ENCODE measurements at regions not wholly inside any gene's neighbourhood (a gene's known extent, or its start where the extent isn't known, plus 50 kb on each side); places are given as distances from the start of the nearest gene placed in this dataset.

DNA sequence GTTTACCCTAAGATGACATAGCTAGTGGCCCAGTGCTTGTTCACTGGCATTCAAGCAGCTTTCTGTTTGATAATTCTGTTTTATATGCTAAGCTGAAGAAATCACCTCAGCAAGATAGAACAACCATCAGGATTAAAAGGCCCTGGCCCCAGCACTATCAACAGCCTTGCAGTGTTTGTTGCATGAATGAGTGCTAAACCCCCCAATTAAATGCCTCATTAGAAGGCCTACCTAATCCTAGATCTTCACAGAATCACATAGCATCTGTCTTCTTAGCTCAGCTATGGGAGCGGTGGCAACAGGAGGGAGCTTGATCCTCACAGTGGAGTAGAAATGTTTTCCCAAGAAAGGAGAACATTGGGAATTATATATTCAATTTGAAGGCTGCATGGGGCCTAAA is 194.1 kb upstream of the HNMT start:
- no peak for DNase-seq (ENCODE audit: low read depth)
- TF ChIP-seq, protein P1, sequence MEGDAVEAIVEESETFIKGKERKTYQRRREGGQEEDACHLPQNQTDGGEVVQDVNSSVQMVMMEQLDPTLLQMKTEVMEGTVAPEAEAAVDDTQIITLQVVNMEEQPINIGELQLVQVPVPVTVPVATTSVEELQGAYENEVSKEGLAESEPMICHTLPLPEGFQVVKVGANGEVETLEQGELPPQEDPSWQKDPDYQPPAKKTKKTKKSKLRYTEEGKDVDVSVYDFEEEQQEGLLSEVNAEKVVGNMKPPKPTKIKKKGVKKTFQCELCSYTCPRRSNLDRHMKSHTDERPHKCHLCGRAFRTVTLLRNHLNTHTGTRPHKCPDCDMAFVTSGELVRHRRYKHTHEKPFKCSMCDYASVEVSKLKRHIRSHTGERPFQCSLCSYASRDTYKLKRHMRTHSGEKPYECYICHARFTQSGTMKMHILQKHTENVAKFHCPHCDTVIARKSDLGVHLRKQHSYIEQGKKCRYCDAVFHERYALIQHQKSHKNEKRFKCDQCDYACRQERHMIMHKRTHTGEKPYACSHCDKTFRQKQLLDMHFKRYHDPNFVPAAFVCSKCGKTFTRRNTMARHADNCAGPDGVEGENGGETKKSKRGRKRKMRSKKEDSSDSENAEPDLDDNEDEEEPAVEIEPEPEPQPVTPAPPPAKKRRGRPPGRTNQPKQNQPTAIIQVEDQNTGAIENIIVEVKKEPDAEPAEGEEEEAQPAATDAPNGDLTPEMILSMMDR (conservative IDR thresholded peaks at IDR 0.05; ENCODE audit: control insufficient read depth, insufficient read depth, low read depth, low read length) = no peak

DNA sequence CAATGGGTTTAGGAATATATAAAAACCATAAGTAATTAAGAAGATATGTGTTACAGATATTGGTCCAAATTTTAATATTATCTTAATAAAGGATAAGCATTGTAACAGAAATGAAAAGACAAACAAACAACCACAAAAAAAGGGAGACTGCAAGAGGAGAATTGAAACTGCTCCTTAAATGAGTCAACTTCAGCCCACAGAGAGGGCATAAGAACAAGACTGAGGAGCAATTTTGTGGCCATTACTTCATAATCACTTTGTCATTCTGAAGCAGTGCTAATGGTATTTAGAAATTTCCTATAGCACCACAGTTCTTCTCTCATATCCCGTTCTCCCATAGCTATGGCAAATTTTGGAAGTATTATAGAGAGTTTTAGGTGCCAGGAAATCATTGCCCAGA is 193.2 kb upstream of the HNMT start:
- no peak for DNase-seq (ENCODE audit: low read depth)
- TF ChIP-seq, protein P1 (conservative IDR thresholded peaks at IDR 0.05; ENCODE audit: control insufficient read depth, insufficient read depth, low read depth, low read length) = no peak
- H3K4me3 ChIP-seq (ENCODE audit: control insufficient read depth, low read depth, low read length) = no peak overlapping the region

More for the DNA sequence above, 194.1 kb upstream of the HNMT start:
- H3K4me3 ChIP-seq (ENCODE audit: control insufficient read depth, low read depth, low read length) = no peak overlapping the region

DNA sequence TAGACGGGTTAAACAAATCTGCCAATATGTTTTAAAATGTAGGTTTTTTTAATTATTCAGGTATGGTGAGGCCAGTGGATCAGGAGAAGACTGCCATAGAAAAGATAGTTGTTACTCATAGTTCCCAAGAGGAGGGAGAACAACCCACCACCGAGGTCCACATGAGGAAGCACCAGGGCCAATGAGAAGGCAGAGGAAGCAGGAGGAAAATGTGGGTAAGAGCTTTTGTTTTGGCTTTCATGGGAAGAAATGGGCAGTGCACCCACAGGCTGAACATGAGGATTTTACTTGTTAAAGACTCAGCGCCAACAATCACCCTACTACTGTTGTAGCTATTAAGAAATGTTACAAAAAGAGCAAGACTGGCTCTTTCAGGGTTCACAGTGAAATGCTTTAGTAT is 191.8 kb upstream of the HNMT start:
- no peak overlapping the region for H3K4me3 ChIP-seq (ENCODE audit: control insufficient read depth, low read depth, low read length)
- no peak for DNase-seq (ENCODE audit: low read depth)
- TF ChIP-seq, protein P1 (conservative IDR thresholded peaks at IDR 0.05; ENCODE audit: control insufficient read depth, insufficient read depth, low read depth, low read length) = no peak

DNA sequence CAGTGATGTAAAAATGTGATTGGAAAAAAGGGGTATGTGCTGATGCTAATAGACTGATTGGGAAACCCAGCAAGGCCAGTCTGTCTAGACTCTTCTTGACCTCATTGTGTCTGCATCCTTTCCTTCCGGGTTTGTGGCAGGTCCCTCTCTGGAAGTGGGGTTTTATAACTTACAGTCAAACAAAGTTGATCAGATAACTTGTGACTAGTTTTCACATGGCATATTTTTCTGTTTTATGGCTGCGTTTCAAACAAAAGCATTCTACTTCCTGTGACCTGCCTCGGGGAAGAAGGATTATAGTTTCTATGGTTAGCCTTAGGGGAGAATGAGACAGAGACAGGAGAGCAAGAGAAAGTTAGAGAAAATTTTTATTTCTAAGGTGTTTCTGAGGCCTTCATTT is 188.7 kb upstream of the HNMT start:
- H3K4me3 ChIP-seq (ENCODE audit: control insufficient read depth, low read depth, low read length) = no peak overlapping the region
- DNase-seq (ENCODE audit: low read depth) = no peak
- TF ChIP-seq, protein P1 (conservative IDR thresholded peaks at IDR 0.05; ENCODE audit: control insufficient read depth, insufficient read depth, low read depth, low read length) = no peak

DNA sequence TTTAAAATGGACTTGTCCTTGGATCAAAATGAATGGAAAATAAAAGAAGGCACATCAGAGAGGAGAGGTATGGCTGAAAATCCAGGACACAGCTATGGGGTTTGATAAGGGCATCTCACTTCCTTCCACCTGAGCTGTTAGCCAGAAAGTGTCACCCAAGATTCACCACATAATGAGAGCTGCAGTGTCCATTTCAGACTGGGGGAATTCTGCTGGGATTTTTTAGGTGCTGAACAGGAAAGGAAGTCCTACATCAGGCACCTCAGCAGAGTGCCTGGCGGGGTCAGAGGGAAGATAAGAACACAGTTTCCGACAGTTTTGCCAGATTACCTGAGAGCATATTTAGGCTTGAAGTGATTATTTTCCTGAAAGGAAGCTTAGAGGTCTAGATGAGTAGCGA is 187.6 kb upstream of the HNMT start:
- no peak for DNase-seq (ENCODE audit: low read depth)
- TF ChIP-seq, protein P1 (conservative IDR thresholded peaks at IDR 0.05; ENCODE audit: control insufficient read depth, insufficient read depth, low read depth, low read length) = no peak
- no peak overlapping the region for H3K4me3 ChIP-seq (ENCODE audit: control insufficient read depth, low read depth, low read length)

DNA sequence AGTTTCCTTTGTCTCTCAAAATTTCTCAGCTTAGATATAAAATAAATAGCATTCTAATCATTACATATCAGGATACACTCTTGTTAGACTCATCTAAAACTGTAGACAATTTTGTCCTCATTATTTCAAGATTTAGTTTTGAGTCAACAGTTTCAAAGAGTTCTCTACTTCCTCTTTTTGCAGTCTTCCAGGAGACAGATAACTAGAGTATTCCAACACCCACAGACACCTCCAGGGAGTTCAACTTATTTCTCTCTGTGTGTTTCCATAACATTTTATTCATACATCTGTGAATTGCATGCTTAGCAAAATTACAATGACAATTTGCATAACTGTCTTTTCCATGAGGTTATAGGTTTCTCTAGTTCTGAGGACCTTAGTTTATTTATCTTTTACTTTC is 166.6 kb upstream of the HNMT start:
- TF ChIP-seq, protein P1 (conservative IDR thresholded peaks at IDR 0.05; ENCODE audit: control insufficient read depth, insufficient read depth, low read depth, low read length) = no peak
- DNase-seq (ENCODE audit: low read depth) = no peak

DNA sequence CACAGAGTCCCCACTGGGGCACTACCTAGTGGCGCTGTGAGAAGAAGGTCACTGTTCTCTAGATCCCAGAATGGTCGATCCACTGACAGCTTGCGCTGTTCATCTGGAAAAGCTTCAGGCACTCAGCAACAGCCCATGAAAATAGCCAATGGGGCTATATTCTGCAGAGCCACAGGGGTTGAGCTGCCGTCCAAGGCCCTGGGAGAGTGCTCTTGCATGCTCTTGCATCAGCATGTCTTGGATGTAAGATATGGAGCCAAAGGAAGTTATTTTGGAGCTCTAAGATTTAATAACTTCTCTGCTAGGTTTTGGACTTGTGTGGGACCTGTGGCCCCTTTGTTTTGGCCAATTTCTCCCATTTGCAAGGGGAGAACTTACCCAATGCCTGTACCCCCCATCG is 164.7 kb upstream of the HNMT start:
- TF ChIP-seq, protein P1 (conservative IDR thresholded peaks at IDR 0.05; ENCODE audit: control insufficient read depth, insufficient read depth, low read depth, low read length) = no peak
- DNase-seq (ENCODE audit: low read depth) = no peak

More for the DNA sequence above, 166.6 kb upstream of the HNMT start:
- no peak overlapping the region for H3K4me3 ChIP-seq (ENCODE audit: control insufficient read depth, low read depth, low read length)

More for the DNA sequence above, 164.7 kb upstream of the HNMT start:
- no peak overlapping the region for H3K4me3 ChIP-seq (ENCODE audit: control insufficient read depth, low read depth, low read length)

Data from fibroblast of mammary gland (primary cell).